Endothelial cell (in vitro differentiated cells): ENCODE measurements at regions not wholly inside any gene's neighbourhood (a gene's known extent, or its start where the extent isn't known, plus 50 kb on each side); places are given as distances from the start of the nearest gene placed in this dataset.

Experiments used
- DNase-seq: peaks from one replicate; pipeline ENCODE4 v3.0.0; 2021; ENCODE audit warnings: low spot score
- H3K27ac Mint-ChIP-seq: one replicate; pipeline ENCODE4 v1.8.0; 2021; ENCODE audit warnings: mixed read lengths, inconsistent platforms; ENCODE audit not compliant: unreplicated experiment
- H3K27me3 Mint-ChIP-seq: one replicate; pipeline ENCODE4 v1.8.0; 2021; ENCODE audit warnings: mild to moderate bottlenecking, moderate library complexity, mixed read lengths, inconsistent platforms; ENCODE audit not compliant: unreplicated experiment
- H3K36me3 Mint-ChIP-seq: one replicate; pipeline ENCODE4 v1.8.0; 2021; ENCODE audit warnings: mild to moderate bottlenecking, low read depth, mixed read lengths, inconsistent platforms; ENCODE audit not compliant: unreplicated experiment
- H3K4me1 Mint-ChIP-seq: one replicate; pipeline ENCODE4 v1.8.0; 2021; ENCODE audit warnings: mild to moderate bottlenecking, mixed read lengths, inconsistent platforms; ENCODE audit not compliant: unreplicated experiment
- H3K4me3 Mint-ChIP-seq: one replicate; pipeline ENCODE4 v1.8.0; 2021; ENCODE audit warnings: mild to moderate bottlenecking, mixed read lengths, inconsistent platforms; ENCODE audit not compliant: unreplicated experiment
- H3K9me3 Mint-ChIP-seq: one replicate; pipeline ENCODE4 v1.8.0; 2021; ENCODE audit warnings: mixed read lengths, inconsistent platforms; ENCODE audit not compliant: unreplicated experiment
- TF ChIP-seq, protein P1 (sequence below): fragments of 200-600 bp; sonication (generic); IDR thresholded peaks from one replicate; pipeline ENCODE4 v1.5.0; 2021; ENCODE audit warnings: antibody characterized with exemption; ENCODE audit not compliant: unreplicated experiment

DNA sequence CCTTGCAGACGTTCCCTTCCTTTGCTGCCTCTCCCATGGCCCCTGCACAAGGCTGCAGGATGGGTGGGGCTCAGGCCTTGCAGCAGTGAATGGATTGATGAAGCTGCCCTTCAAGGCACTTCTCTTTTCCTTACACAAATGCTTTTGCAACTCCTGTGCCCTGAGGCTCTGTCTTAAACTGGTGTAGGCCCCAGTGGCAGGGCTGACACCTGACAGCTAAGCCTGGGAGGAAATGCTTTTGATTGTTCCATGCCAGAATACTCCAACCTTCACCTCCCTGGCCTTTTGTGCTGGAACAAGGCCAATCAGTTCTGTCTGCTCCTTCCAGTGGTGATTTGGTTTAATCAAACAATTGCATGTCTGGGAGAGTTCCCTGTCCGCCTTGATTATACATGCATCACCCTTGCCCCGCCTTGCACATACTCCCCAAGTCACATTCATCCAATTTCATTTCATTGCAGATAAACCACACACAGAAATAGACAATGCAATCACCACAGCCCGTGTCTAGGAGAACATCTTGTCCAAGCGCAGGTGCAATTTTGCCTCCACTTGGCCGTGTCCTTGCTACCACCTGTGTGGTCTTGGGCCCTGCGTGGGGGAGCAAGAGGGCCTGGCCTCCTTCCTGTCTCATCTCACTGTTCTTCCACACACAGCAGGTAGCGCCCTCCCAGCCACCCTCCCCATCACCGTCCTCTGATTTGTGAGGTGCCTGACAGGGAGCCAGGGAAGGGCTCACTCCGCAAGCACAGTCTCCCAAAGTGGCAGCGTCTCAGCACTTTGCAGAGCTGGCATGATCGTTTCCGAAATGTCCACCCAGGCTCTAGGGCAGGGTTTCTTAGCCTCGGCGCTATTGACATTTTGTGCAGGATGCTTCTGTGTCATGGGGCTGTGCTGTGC lies 120.4 kb downstream of the CDH26 start:
- H3K27me3 Mint-ChIP-seq: peaks cover 7% of the 10 kb centered on the region

DNA sequence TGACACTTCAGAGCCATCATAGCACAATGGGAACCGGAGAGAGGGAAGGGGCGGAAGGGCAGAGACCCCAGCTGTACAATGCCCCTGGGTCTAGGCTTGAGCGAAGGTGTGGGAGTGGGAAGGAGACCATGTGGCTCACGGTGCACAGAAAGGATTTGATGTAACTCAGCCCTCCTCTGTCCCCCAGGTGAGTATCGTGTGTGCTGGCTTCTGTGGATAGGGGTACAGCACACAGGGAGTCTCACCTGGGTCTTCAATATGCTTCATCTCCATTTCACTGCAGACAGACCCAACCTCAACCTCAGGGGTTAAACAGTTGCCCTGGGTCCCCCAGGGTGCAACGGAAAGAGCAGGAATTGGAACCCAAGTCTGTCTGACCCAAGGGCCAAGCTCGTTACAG lies 122.2 kb downstream of the CDH26 start:
- Mint-ChIP-seq H3K27me3 (peaks cover 9% of the 10 kb centered on the region), H3K4me1 (no peaks in the 10 kb centered on the region), H3K27ac (no peak overlapping the region), H3K36me3 (no peaks in the 10 kb centered on the region), H3K9me3 (no peaks in the 10 kb centered on the region), H3K4me3 (no peak overlapping the region)
- DNase-seq: no peak
- TF ChIP-seq, protein P1, sequence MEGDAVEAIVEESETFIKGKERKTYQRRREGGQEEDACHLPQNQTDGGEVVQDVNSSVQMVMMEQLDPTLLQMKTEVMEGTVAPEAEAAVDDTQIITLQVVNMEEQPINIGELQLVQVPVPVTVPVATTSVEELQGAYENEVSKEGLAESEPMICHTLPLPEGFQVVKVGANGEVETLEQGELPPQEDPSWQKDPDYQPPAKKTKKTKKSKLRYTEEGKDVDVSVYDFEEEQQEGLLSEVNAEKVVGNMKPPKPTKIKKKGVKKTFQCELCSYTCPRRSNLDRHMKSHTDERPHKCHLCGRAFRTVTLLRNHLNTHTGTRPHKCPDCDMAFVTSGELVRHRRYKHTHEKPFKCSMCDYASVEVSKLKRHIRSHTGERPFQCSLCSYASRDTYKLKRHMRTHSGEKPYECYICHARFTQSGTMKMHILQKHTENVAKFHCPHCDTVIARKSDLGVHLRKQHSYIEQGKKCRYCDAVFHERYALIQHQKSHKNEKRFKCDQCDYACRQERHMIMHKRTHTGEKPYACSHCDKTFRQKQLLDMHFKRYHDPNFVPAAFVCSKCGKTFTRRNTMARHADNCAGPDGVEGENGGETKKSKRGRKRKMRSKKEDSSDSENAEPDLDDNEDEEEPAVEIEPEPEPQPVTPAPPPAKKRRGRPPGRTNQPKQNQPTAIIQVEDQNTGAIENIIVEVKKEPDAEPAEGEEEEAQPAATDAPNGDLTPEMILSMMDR: no peak

More for the DNA sequence above, 120.4 kb downstream of the CDH26 start:
- H3K4me1 Mint-ChIP-seq: no peaks in the 10 kb centered on the region
- TF ChIP-seq, protein P1: no peak
- no peak for DNase-seq
- no peaks in the 10 kb centered on the region for H3K9me3 Mint-ChIP-seq
- no peak overlapping the region for H3K4me3 Mint-ChIP-seq
- no peaks in the 10 kb centered on the region for H3K36me3 Mint-ChIP-seq
- no peak overlapping the region for H3K27ac Mint-ChIP-seq

DNA sequence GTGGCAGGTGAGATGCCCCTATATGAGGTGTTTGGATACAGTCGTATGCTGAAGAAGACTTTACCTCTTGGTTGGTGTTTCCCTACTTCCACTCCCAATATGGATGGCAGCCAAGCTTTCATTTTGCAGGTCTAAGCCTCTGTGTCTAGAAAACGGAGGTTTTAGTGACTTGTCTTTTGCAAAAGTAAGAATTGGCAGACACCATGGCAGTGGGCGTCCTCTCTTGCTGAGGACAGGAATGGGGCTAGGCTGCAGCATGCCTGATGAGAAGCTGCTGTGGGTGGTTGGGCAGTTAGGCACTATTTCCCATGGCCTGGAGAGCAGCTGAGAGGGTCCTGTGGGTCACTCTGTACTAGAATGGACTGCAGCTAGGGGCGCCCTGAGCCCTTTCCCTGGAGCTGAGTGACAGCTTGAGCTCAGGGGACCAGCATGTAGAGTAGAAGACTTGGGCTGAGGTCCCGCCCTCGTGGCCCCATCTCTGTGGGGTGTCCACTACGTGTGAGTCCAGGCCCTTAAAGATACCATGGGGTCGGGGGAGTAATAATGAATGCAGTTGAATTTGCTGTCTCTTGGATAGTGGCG lies 127.4 kb downstream of the CDH26 start:
- no peak for DNase-seq
- Mint-ChIP-seq H3K27ac (no peak overlapping the region), H3K9me3 (no peaks in the 10 kb centered on the region), H3K27me3 (peaks cover 3% of the 10 kb centered on the region), H3K4me3 (no peak overlapping the region), H3K36me3 (no peaks in the 10 kb centered on the region), H3K4me1 (no peaks in the 10 kb centered on the region)
- TF ChIP-seq, protein P1: no peak

DNA sequence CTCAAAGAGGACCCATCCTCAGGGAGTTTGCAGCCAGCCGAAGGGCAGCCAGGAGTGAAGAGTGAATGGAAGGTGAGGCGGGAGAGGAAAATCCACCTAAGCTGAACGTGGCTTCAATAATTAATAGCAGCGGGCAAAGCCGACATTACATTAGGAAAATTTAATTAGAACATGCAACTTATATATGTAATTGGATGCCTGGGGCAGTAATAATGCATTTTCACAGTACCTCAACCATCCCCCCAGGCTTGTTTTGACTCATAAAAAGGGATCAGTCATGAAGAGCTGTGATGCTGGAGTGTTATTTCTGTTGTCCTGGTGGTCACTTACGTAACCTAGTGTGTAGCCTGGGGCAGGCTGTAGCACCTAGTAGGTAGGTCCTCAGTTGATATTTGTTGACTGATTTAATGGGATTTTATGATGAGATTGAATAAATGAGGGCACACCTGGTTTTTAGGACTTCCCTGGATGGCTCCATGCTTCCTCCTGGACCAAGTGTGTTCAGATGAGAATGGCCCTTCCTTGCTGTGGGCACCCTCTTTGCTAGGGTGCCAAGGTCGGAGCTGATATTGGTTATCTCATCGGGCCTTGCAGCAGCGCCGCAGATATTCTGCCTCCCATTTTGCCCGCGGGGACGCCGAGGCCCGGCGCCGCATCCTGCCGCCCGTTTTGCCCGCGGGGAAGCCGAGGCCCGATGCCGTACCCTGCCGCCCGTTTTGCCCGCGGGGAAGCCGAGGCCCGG lies 128.8 kb downstream of the CDH26 start:
- H3K27ac Mint-ChIP-seq: no peak overlapping the region
- no peak overlapping the region for H3K4me3 Mint-ChIP-seq
- TF ChIP-seq, protein P1: no peak

More for the DNA sequence above, 128.8 kb downstream of the CDH26 start:
- Mint-ChIP-seq H3K9me3 (no peaks in the 10 kb centered on the region), H3K4me1 (no peaks in the 10 kb centered on the region), H3K36me3 (no peaks in the 10 kb centered on the region), H3K27me3 (peaks cover 2% of the 10 kb centered on the region)
- no peak for DNase-seq
